Ishikawa (cell line): ENCODE measurements at regions not wholly inside any gene's neighbourhood (a gene's known extent, or its start where the extent isn't known, plus 50 kb on each side); places are given as distances from the start of the nearest gene placed in this dataset.

Experiments used
- CEBPB ChIP-seq: IDR thresholded peaks from 2 replicates; pipeline ENCODE4 v1.6.1; 2012
- CREB1 ChIP-seq: IDR thresholded peaks from 2 replicates; pipeline ENCODE4 v1.6.1; 2012; ENCODE audit warnings: low read depth
- EGR1 ChIP-seq: IDR thresholded peaks from 2 replicates; pipeline ENCODE4 v1.6.1; 2012
- EP300 ChIP-seq: IDR thresholded peaks from 2 replicates; pipeline ENCODE4 v1.6.1; 2012; ENCODE audit warnings: borderline replicate concordance
- FOXM1 ChIP-seq: IDR thresholded peaks from 2 replicates; pipeline ENCODE4 v1.6.1; 2012; ENCODE audit warnings: low read depth, borderline replicate concordance
- NFIC ChIP-seq: IDR thresholded peaks from 2 replicates; pipeline ENCODE4 v1.6.1; 2012
- RAD21 ChIP-seq: IDR thresholded peaks from 2 replicates; pipeline ENCODE4 v1.6.1; 2012; ENCODE audit warnings: low read depth
- TAF1 ChIP-seq: IDR thresholded peaks from 2 replicates; pipeline ENCODE4 v1.6.1; 2012; ENCODE audit warnings: low read depth, mild to moderate bottlenecking
- TCF12 ChIP-seq: IDR thresholded peaks from 2 replicates; pipeline ENCODE4 v1.6.1; 2012; ENCODE audit warnings: low read depth
- TEAD4 ChIP-seq: IDR thresholded peaks from 2 replicates; pipeline ENCODE4 v1.6.1; 2012
- YY1 ChIP-seq: IDR thresholded peaks from 2 replicates; pipeline ENCODE4 v1.6.1; 2012; ENCODE audit warnings: low read depth
- ZBTB7A ChIP-seq: IDR thresholded peaks from 2 replicates; pipeline ENCODE4 v1.6.1; 2012; ENCODE audit warnings: low read depth
- TF ChIP-seq, protein P1 (sequence below): IDR thresholded peaks from 2 replicates; pipeline ENCODE4 v1.6.1; 2012; ENCODE audit warnings: low read depth, mild to moderate bottlenecking
- TF ChIP-seq, protein P2 (sequence below): IDR thresholded peaks from 2 replicates; pipeline ENCODE4 v1.6.1; 2012
- TF ChIP-seq, protein P3 (sequence below): IDR thresholded peaks from 2 replicates; pipeline ENCODE4 v1.6.1; 2012

DNA sequence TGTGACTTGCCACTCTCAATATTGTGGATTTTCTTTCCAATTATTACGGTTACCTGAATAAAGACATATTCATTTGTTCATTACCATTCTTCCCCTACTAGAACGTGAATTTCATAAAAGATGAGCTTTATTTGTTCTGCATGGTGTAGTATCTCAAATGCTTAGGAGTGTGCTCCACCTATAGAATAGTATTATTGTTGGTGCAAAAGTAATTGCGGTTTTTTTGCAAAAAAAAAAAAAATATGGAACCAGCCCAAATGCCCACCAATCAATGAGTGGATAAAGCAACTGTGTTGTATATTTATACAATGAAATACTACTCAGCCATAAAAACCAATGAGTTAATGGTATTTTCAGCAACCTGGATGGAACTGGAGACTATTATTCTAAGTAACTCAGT is 525.5 kb upstream of the PRKX start:
- TF ChIP-seq EP300 (no peak), TAF1 (no peak), YY1 (no peak), TCF12 (no peak), TEAD4 (no peak), NFIC (no peak)
- TF ChIP-seq, protein P1, sequence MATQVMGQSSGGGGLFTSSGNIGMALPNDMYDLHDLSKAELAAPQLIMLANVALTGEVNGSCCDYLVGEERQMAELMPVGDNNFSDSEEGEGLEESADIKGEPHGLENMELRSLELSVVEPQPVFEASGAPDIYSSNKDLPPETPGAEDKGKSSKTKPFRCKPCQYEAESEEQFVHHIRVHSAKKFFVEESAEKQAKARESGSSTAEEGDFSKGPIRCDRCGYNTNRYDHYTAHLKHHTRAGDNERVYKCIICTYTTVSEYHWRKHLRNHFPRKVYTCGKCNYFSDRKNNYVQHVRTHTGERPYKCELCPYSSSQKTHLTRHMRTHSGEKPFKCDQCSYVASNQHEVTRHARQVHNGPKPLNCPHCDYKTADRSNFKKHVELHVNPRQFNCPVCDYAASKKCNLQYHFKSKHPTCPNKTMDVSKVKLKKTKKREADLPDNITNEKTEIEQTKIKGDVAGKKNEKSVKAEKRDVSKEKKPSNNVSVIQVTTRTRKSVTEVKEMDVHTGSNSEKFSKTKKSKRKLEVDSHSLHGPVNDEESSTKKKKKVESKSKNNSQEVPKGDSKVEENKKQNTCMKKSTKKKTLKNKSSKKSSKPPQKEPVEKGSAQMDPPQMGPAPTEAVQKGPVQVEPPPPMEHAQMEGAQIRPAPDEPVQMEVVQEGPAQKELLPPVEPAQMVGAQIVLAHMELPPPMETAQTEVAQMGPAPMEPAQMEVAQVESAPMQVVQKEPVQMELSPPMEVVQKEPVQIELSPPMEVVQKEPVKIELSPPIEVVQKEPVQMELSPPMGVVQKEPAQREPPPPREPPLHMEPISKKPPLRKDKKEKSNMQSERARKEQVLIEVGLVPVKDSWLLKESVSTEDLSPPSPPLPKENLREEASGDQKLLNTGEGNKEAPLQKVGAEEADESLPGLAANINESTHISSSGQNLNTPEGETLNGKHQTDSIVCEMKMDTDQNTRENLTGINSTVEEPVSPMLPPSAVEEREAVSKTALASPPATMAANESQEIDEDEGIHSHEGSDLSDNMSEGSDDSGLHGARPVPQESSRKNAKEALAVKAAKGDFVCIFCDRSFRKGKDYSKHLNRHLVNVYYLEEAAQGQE = no peak
- TF ChIP-seq, protein P2, sequence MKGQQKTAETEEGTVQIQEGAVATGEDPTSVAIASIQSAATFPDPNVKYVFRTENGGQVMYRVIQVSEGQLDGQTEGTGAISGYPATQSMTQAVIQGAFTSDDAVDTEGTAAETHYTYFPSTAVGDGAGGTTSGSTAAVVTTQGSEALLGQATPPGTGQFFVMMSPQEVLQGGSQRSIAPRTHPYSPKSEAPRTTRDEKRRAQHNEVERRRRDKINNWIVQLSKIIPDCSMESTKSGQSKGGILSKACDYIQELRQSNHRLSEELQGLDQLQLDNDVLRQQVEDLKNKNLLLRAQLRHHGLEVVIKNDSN = no peak

DNA sequence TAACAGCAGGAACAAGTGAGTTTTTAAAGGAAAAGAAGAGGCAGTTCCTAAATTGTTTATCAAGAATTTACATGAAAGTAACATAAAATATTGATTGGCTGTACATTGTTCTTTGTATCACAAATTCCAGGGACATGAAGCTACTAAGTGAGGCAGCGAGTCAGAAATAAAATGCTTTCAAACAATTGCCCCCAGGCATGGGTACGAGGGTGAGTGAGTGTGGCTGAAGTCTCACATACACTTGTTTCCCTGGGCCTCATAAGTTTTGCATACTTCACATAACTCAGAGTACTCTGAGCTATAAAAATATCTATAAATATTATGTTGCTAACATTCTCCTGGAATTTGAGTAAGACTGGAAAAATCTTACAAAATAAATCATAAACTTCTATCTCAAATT is 511.6 kb upstream of the PRKX start:
- no peak for TF ChIP-seq TCF12
- TF ChIP-seq, protein P3, sequence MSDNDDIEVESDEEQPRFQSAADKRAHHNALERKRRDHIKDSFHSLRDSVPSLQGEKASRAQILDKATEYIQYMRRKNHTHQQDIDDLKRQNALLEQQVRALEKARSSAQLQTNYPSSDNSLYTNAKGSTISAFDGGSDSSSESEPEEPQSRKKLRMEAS = no peak
- no peak for TF ChIP-seq RAD21
- TF ChIP-seq CEBPB = no peak

DNA sequence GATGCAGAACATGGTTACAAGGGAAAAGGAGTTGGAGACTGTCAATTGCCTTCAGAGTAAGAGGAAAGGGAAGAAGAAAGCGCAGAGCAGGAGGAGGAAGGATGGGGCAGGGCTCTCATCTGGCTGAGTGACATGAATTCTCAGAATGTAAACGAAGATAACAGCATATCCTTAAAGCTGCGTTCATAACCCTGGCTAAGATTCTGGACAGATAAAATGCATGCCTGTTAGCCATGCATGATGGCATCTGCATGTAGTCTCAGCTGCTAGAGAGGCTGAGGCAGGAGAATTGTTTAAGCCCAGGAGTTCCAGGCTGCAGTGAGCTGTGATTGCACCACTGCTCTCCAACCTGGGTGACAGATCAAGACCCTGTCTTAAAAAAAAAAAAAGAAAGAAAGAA is 493.5 kb upstream of the PRKX start:
- TF ChIP-seq TCF12 = no peak
- TF ChIP-seq, protein P1 = no peak
- TF ChIP-seq FOXM1 = no peak
- TF ChIP-seq, protein P3 = no peak
- TF ChIP-seq RAD21 = no peak
- no peak for TF ChIP-seq TEAD4
- TF ChIP-seq, protein P2 = no peak

DNA sequence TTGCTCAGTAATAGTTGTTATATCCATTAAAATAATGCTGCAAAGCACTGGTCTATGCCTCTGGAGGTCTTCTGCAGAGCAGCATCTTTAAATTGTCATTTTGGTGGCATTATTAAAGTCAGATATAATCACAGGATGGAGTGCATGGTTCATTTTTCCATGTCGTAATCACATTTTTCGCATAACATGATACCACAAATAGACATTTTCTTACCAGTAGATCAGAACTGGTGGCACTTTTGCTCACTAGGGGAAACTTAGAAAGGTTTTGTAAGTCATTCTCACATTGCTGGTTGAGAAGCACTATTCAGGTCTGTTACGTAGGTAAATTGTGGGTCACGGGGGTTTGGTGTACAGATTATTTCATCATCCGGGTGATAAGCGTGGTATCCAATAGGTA is 484.5 kb upstream of the PRKX start:
- TF ChIP-seq, protein P2 = no peak
- TF ChIP-seq CEBPB (no peak), RAD21 (no peak), YY1 (no peak), FOXM1 (no peak), ZBTB7A (no peak)
- TF ChIP-seq, protein P3 = no peak

DNA sequence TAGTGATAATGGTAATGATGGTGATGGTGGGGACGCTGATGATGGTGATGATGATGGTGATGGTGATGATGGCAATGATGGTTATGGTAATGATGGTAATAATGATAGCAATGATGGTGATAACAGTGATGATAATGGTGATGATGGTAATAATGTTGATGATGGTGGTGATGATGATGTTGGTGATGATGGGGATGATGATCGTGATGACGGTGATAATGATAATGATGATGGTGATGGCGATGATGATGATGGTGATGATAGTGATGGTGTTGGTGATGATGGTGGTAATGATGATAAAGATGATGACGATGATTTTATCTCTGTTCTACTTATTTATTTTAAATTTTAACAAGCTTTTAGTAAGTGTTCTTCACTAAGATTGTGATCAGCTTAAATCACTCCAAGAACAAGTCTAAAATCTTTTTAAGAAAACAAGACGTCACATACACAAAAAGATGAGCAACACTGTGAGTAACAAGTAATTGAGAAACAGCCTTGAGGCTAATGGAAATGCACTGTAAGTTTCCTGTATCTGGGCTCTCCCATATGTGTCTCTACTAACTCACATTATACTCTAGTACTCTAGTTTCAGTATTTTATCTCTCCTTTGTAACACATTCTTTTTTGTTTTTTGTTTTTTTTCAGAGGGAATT is 480.2 kb upstream of the PRKX start:
- TF ChIP-seq, protein P3 = no peak
- TF ChIP-seq, protein P2 = no peak
- TF ChIP-seq EGR1 = no peak
- no peak for TF ChIP-seq TAF1
- TF ChIP-seq FOXM1 = no peak
- no peak for TF ChIP-seq TEAD4
- no peak for TF ChIP-seq RAD21
- TF ChIP-seq EP300 = no peak
- TF ChIP-seq TCF12 = no peak
- TF ChIP-seq CREB1 = no peak
- no peak for TF ChIP-seq NFIC
- TF ChIP-seq CEBPB = no peak

DNA sequence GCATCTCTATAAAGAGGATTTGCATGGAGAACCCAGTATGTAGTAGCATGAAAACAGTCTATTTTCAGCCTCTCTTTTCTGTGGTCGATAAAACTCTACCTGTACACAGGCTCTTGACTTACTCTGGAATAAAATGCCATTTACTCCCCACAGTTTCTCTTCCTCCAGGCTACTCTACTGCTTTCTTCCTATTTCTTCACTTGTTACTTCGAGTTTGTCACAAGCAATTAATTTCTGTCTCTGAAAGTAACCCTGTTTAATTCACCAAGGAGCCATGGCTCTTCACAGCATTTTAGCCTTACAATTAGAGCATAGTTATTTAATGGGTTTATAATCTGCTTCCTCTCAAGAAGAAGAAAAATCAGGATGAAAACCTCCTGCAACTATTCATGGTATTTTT is 472.9 kb upstream of the PRKX start:
- TF ChIP-seq, protein P1 = no peak
- TF ChIP-seq, protein P3 = no peak
- no peak for TF ChIP-seq TEAD4
